GM12873 (cell line): ENCODE measurements at regions not wholly inside any gene's neighbourhood (a gene's known extent, or its start where the extent isn't known, plus 50 kb on each side); places are given as distances from the start of the nearest gene placed in this dataset.

ENCODE experiments used
- CTCF ChIP-seq: IDR thresholded peaks from 2 replicates; pipeline ENCODE4 v1.5.1; 2012; ENCODE audit warnings: low read depth, mild to moderate bottlenecking, moderate library complexity, low read length, control low read depth; ENCODE audit not compliant: insufficient read depth; ENCODE audit errors: missing control alignments

- no peak for TF ChIP-seq CTCF
These were observed 496.9 kb upstream of the CELF2 start for GRCh38 chr10:10520491-10521385.

- no peak for TF ChIP-seq CTCF
These were observed 490.8 kb upstream of the CELF2 start for GRCh38 chr10:10526846-10527245.

GRCh38 chr10:10527861-10528562 lies 489.7 kb upstream of the CELF2 start:
- no peak for TF ChIP-seq CTCF

- no peak for TF ChIP-seq CTCF
These were observed 489.1 kb upstream of the CELF2 start for GRCh38 chr10:10528563-10528910.

GRCh38 chr10:10530313-10530712 lies 487.4 kb upstream of the CELF2 start:
- TF ChIP-seq CTCF = no peak

GRCh38 chr10:10532236-10532635 lies 485.4 kb upstream of the CELF2 start:
- TF ChIP-seq CTCF = no peak

- TF ChIP-seq CTCF = no peak
These were observed 484.8 kb upstream of the CELF2 start for GRCh38 chr10:10532826-10533225.
